Neural progenitor cell (in vitro differentiated cells): ENCODE measurements at regions not wholly inside any gene's neighbourhood (a gene's known extent, or its start where the extent isn't known, plus 50 kb on each side); places are given as distances from the start of the nearest gene placed in this dataset.

ENCODE experiments used
- DNase-seq: peaks from one replicate; pipeline ENCODE4 v3.0.0-alpha.2; 2016; ENCODE audit warnings: low spot score
- H2AFZ ChIP-seq: fragments of 200-600 bp; sonication (generic); replicated peaks from 2 replicates; pipeline ENCODE4 v1.6.1; 2016; ENCODE audit warnings: antibody characterized with exemption
- H3F3A ChIP-seq: fragments of 200-600 bp; sonication (generic); 2 replicates; pipeline ENCODE4 v1.6.1; 2016; ENCODE audit warnings: antibody characterized with exemption, low read depth
- H3K27ac ChIP-seq: fragments of 200-600 bp; sonication (generic); 2 replicates; pipeline ENCODE4 v1.5.1; 2016; ENCODE audit warnings: mild to moderate bottlenecking
- H3K27me3 ChIP-seq: fragments of 200-600 bp; sonication (generic); 2 replicates; pipeline ENCODE4 v1.6.1; 2016; ENCODE audit warnings: mild to moderate bottlenecking, moderate library complexity
- H3K36me3 ChIP-seq: fragments of 200-600 bp; sonication (generic); 2 replicates; pipeline ENCODE4 v1.5.1; 2016
- H3K4me1 ChIP-seq: fragments of 200-600 bp; sonication (generic); 2 replicates; pipeline ENCODE4 v1.6.1; 2016; ENCODE audit warnings: mixed run types
- H3K4me2 ChIP-seq: fragments of 200-600 bp; sonication (generic); 2 replicates; pipeline ENCODE4 v1.6.1; 2016
- H3K4me3 ChIP-seq: fragments of 200-600 bp; sonication (generic); 2 replicates; pipeline ENCODE4 v1.5.1; 2016
- H3K79me2 ChIP-seq: fragments of 200-600 bp; sonication (generic); 2 replicates; pipeline ENCODE4 v1.6.1; 2016; ENCODE audit warnings: low read depth
- H3K9ac ChIP-seq: fragments of 200-600 bp; sonication (generic); 2 replicates; pipeline ENCODE4 v1.6.1; 2016
- H3K9me3 ChIP-seq: fragments of 200-600 bp; sonication (generic); 2 replicates; pipeline ENCODE4 v1.5.1; 2016; ENCODE audit warnings: low read depth
- H4K20me1 ChIP-seq: fragments of 200-600 bp; sonication (generic); 2 replicates; pipeline ENCODE4 v1.6.1; 2016; ENCODE audit warnings: low read depth
- H3K27ac Mint-ChIP-seq: 3 replicates; pipeline ENCODE4 v1.8.0; 2021; ENCODE audit warnings: mixed read lengths
- H3K27me3 Mint-ChIP-seq: 2 replicates; pipeline ENCODE4 v1.8.0; 2022; ENCODE audit warnings: low read depth, mild to moderate bottlenecking, inconsistent platforms, moderate library complexity, mixed read lengths; ENCODE audit not compliant: insufficient read depth
- H3K36me3 Mint-ChIP-seq: 3 replicates; pipeline ENCODE4 v1.8.0; 2021; ENCODE audit warnings: mixed read lengths
- H3K4me1 Mint-ChIP-seq: 3 replicates; pipeline ENCODE4 v1.8.0; 2021; ENCODE audit warnings: mixed read lengths
- H3K4me3 Mint-ChIP-seq: 3 replicates; pipeline ENCODE4 v1.8.0; 2021; ENCODE audit warnings: mild to moderate bottlenecking, moderate library complexity, mixed read lengths
- H3K9me3 Mint-ChIP-seq: 3 replicates; pipeline ENCODE4 v1.8.0; 2020; ENCODE audit warnings: mixed read lengths
- EZH2 ChIP-seq: fragments of 200-600 bp; sonication (generic); IDR thresholded peaks from 2 replicates; pipeline ENCODE4 v1.6.1; 2017; ENCODE audit warnings: antibody characterized with exemption, mild to moderate bottlenecking, moderate library complexity
- EZH2phosphoT487 ChIP-seq: fragments of 200-600 bp; sonication (generic); IDR thresholded peaks from 2 replicates; pipeline ENCODE4 v1.6.1; 2017; ENCODE audit warnings: antibody characterized with exemption
- TF ChIP-seq, protein P1 (sequence below): fragments of 200-600 bp; sonication (generic); IDR thresholded peaks from 2 replicates; pipeline ENCODE4 v1.5.1; 2017; ENCODE audit warnings: antibody characterized with exemption, mild to moderate bottlenecking

DNA sequence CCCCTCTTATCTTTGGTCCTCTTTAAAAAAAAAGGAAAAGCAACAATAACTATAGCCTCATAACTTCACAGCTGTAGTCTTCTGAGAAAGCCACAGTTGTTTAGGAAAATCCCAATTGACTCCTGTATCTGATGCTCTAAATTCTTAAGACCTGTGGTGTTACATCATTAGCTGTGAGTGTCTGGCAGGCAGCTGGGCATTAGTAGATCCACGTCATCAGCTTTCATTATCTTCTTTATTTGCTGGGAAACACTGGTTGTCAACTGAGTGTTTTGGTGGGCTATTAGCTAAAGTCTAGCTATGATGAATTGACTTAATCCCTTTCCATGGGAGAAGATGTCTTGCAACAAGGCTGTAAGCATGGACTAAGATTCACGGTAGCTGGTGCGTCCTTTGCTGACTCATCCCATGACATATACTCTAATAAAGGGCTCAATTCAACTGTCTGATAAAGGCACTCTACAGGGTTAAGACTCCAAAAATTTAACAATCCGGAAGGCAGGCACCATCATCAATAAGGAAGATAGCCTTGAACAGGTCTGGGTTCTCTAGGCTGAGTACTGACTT is 517.2 kb downstream of the PLCL1 start:
- Histone ChIP-seq H3K9ac (no peak overlapping the region), H3F3A (no peaks in the 10 kb centered on the region), H3K27me3 (no peaks in the 10 kb centered on the region), H4K20me1 (no peaks in the 10 kb centered on the region), H3K9me3 (no peaks in the 10 kb centered on the region), H2AFZ (no peak overlapping the region), H3K4me3 (no peak overlapping the region), H3K4me1 (no peaks in the 10 kb centered on the region), H3K36me3 (no peaks in the 10 kb centered on the region), H3K27ac (no peak overlapping the region), H3K79me2 (no peaks in the 10 kb centered on the region), H3K4me2 (no peak overlapping the region)
- H3K9me3 Mint-ChIP-seq: no peaks in the 10 kb centered on the region
- H3K4me3 Mint-ChIP-seq: no peak overlapping the region
- no peak for TF ChIP-seq EZH2phosphoT487
- no peak for TF ChIP-seq EZH2
- TF ChIP-seq, protein P1, sequence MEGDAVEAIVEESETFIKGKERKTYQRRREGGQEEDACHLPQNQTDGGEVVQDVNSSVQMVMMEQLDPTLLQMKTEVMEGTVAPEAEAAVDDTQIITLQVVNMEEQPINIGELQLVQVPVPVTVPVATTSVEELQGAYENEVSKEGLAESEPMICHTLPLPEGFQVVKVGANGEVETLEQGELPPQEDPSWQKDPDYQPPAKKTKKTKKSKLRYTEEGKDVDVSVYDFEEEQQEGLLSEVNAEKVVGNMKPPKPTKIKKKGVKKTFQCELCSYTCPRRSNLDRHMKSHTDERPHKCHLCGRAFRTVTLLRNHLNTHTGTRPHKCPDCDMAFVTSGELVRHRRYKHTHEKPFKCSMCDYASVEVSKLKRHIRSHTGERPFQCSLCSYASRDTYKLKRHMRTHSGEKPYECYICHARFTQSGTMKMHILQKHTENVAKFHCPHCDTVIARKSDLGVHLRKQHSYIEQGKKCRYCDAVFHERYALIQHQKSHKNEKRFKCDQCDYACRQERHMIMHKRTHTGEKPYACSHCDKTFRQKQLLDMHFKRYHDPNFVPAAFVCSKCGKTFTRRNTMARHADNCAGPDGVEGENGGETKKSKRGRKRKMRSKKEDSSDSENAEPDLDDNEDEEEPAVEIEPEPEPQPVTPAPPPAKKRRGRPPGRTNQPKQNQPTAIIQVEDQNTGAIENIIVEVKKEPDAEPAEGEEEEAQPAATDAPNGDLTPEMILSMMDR: no peak
- no peaks in the 10 kb centered on the region for H3K4me1 Mint-ChIP-seq
- no peaks in the 10 kb centered on the region for H3K36me3 Mint-ChIP-seq
- H3K27me3 Mint-ChIP-seq: no peaks in the 10 kb centered on the region
- no peak overlapping the region for H3K27ac Mint-ChIP-seq
- DNase-seq: no peak

- Histone ChIP-seq H2AFZ (no peak overlapping the region), H3F3A (no peaks in the 10 kb centered on the region), H3K4me3 (no peak overlapping the region), H4K20me1 (no peaks in the 10 kb centered on the region), H3K9ac (no peak overlapping the region), H3K4me2 (no peak overlapping the region), H3K27ac (no peak overlapping the region), H3K79me2 (no peaks in the 10 kb centered on the region), H3K36me3 (no peaks in the 10 kb centered on the region), H3K4me1 (no peaks in the 10 kb centered on the region), H3K9me3 (no peaks in the 10 kb centered on the region), H3K27me3 (no peaks in the 10 kb centered on the region)
- TF ChIP-seq, protein P1: no peak
- TF ChIP-seq EZH2: no peak
- no peak for TF ChIP-seq EZH2phosphoT487
- Mint-ChIP-seq H3K4me3 (no peak overlapping the region), H3K36me3 (no peaks in the 10 kb centered on the region), H3K9me3 (no peaks in the 10 kb centered on the region), H3K27me3 (peaks cover 4% of the 10 kb centered on the region), H3K27ac (no peak overlapping the region), H3K4me1 (peaks cover 13% of the 10 kb centered on the region)
- DNase-seq: peak; percentile 9
These were observed 512.5 kb downstream of the PLCL1 start for GRCh38 chr2:198316852-198317396.

DNA sequence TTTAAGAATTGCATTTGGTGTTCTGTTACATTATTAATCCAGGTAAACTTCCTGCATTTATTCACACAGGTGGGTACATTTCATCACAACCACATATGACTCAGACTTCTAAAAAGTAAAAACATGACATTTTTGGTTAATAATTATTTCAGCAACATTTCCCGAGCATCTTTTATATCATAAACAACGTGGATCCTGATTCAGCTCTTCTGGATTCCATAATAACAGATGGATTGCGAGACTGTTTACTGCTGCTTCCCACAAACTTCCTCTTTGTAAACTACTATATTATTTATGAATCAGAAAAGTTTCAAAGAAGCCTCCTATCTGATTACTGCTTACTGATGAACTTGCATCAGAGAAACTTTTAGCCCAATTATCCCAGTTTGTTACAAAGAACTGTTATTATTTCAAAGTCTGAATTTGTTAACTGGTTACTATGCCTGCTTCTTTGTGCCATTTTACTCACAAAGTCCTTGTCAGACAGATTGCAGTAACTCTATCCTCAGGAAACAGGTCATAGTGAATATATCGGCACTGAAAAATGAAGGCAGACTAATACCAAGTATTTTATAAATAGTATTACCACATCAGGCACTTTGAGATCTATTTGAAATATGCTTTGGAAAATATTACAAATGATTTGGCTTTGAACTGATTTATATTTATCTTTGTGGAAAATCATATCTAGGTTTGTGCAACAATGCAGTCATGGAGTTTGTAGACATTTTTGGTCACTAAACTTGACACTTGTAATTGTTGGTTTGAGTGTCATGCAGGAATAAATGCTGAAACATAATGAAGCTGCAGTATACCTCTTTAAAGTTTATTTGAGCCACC is 511.6 kb downstream of the PLCL1 start:
- Histone ChIP-seq H3K79me2 (no peaks in the 10 kb centered on the region), H3K9me3 (no peaks in the 10 kb centered on the region), H3K4me1 (no peaks in the 10 kb centered on the region), H4K20me1 (no peaks in the 10 kb centered on the region), H3K27me3 (no peaks in the 10 kb centered on the region), H3K9ac (no peak overlapping the region), H3F3A (no peaks in the 10 kb centered on the region), H3K4me3 (no peak overlapping the region), H3K4me2 (no peak overlapping the region), H2AFZ (no peak overlapping the region), H3K36me3 (no peaks in the 10 kb centered on the region), H3K27ac (no peak overlapping the region)
- Mint-ChIP-seq H3K4me1 (peaks cover 13% of the 10 kb centered on the region), H3K27me3 (peaks cover 5% of the 10 kb centered on the region), H3K36me3 (no peaks in the 10 kb centered on the region), H3K4me3 (no peak overlapping the region), H3K9me3 (no peaks in the 10 kb centered on the region), H3K27ac (no peak overlapping the region)
- DNase-seq: no peak
- TF ChIP-seq EZH2: no peak
- TF ChIP-seq, protein P1: no peak
- no peak for TF ChIP-seq EZH2phosphoT487
